Transverse colon (tissue), 4 donors: ENCODE measurements at regions not wholly inside any gene's neighbourhood (a gene's known extent, or its start where the extent isn't known, plus 50 kb on each side); places are given as distances from the start of the nearest gene placed in this dataset.
"Not testable (repeated sequence)": the region's sequence is repeated elsewhere in the genome, so short reads cannot be mapped to it uniquely, and the experiment has no call there.

Experiments
- POLR2A ChIP-seq: fragments of 450-650 bp; IDR thresholded peaks from one replicate; pipeline ENCODE4 v1.6.1; 2016; ENCODE audit warnings: antibody characterized with exemption, mild to moderate bottlenecking, moderate library complexity
- POLR2AphosphoS5 ChIP-seq, 3 donors: sonication (generic); formaldehyde crosslinking; IDR thresholded peaks; one replicate each; pipeline ENCODE4 v1.6.1; 2016; ENCODE audit warnings: antibody characterized with exemption in 3 of 3
- TF ChIP-seq, protein P1 (sequence below), 5 experiments: fragments of 200-600 bp in 3 of 5; fragments of 450-650 bp in 2 of 5; sonication (generic) in 3 of 5; IDR thresholded peaks; 1 replicate in 2 of 5; 2 replicates in 3 of 5; pipeline ENCODE4 v1.5.1; 2016 to 2017; ENCODE audit warnings: antibody characterized with exemption in 5 of 5, inconsistent platforms in 3 of 5, mild to moderate bottlenecking in 2 of 5, moderate library complexity in 1 of 5

DNA sequence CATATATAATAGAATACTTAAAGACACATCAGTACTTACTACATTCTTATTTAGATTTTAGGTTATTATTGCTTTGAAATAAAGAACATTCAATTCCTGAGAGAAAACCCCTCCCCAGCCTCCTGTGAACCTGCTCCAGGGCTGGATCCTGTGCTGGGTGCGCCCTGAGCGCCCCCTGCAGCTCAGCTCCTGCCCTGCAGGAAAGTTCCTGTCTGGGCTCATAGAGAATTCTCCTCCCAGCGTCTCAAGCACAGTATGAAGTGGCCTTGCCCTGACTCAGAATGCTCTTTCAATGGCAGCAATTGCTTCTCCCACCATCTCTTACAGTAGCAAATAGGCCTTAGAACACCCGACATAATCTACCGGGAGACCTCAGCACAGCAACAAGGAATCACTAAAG is 98.8 kb upstream of the GOLGA6L6 start:
- TF ChIP-seq, protein P1, sequence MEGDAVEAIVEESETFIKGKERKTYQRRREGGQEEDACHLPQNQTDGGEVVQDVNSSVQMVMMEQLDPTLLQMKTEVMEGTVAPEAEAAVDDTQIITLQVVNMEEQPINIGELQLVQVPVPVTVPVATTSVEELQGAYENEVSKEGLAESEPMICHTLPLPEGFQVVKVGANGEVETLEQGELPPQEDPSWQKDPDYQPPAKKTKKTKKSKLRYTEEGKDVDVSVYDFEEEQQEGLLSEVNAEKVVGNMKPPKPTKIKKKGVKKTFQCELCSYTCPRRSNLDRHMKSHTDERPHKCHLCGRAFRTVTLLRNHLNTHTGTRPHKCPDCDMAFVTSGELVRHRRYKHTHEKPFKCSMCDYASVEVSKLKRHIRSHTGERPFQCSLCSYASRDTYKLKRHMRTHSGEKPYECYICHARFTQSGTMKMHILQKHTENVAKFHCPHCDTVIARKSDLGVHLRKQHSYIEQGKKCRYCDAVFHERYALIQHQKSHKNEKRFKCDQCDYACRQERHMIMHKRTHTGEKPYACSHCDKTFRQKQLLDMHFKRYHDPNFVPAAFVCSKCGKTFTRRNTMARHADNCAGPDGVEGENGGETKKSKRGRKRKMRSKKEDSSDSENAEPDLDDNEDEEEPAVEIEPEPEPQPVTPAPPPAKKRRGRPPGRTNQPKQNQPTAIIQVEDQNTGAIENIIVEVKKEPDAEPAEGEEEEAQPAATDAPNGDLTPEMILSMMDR (IDR thresholded peaks at IDR 0.05) = not testable (repeated sequence)
- TF ChIP-seq POLR2A; POLR2AphosphoS5 (IDR thresholded peaks at IDR 0.05): not testable (repeated sequence)
